ENCODE measurements at regions not wholly inside any gene's neighbourhood (a gene's known extent, or its start where the extent isn't known, plus 50 kb on each side); places are given as distances from the start of the nearest gene placed in this dataset.

GRCh38 chr14:95034788-95035187, 122.5 kb downstream of the DICER1 start:
- no peak for DNase-seq
- no peaks in the 10 kb centered on the region for H3K27me3 ChIP-seq

GRCh38 chr14:95033682-95034632, 123.4 kb downstream of the DICER1 start:
- no peaks in the 10 kb centered on the region for H3K36me3 ChIP-seq
- no peaks in the 10 kb centered on the region for H3K27me3 ChIP-seq
- no peaks in the 10 kb centered on the region for H3K4me1 ChIP-seq
- no peak overlapping the region for H3K27ac ChIP-seq
- no peak for TF ChIP-seq CTCF (IDR thresholded peaks at IDR 0.05)
- intact Hi-C loops (cut with DNase I; ENCODE audit: low total_unique reads): no loop called here
- peaks cover 0 to 13% (median 0%) of the 10 kb centered on the region in 3 donors for H3K9me3 ChIP-seq
- DNase-seq: no peak
- H3K4me3 ChIP-seq: no peak overlapping the region

More at GRCh38 chr14:95034788-95035187, 122.5 kb downstream of the DICER1 start:
- TF ChIP-seq CTCF (IDR thresholded peaks at IDR 0.05): no peak
- intact Hi-C loops (cut with DNase I; ENCODE audit: low total_unique reads): no loop called here
- peaks cover 0 to 13% (median 0%) of the 10 kb centered on the region in 3 donors for H3K9me3 ChIP-seq
- H3K4me1 ChIP-seq: no peaks in the 10 kb centered on the region
- H3K27ac ChIP-seq: no peak overlapping the region
- no peaks in the 10 kb centered on the region for H3K36me3 ChIP-seq
- H3K4me3 ChIP-seq: no peak overlapping the region

- Histone ChIP-seq H3K27ac (no peak overlapping the region), H3K27me3 (no peaks in the 10 kb centered on the region), H3K9me3 (peaks cover 0 to 13% (median 0%) of the 10 kb centered on the region in 3 donors), H3K36me3 (no peaks in the 10 kb centered on the region), H3K4me3 (no peak overlapping the region), H3K4me1 (no peaks in the 10 kb centered on the region)
- no peak for DNase-seq
- intact Hi-C loops (cut with DNase I; ENCODE audit: low total_unique reads): no loop called here
- TF ChIP-seq CTCF (IDR thresholded peaks at IDR 0.05): no peak
Measured at GRCh38 chr14:95033031-95033430, 124.3 kb downstream of the DICER1 start.

GRCh38 chr14:95026851-95027463, 130.4 kb downstream of the DICER1 start:
- Histone ChIP-seq H3K27me3 (no peaks in the 10 kb centered on the region), H3K27ac (no peak overlapping the region), H3K9me3 (no peaks in the 10 kb centered on the region), H3K4me1 (no peaks in the 10 kb centered on the region), H3K4me3 (no peak overlapping the region), H3K36me3 (no peaks in the 10 kb centered on the region)
- no peak for TF ChIP-seq CTCF (IDR thresholded peaks at IDR 0.05)
- DNase-seq: no peak
- intact Hi-C loops (cut with DNase I; ENCODE audit: low total_unique reads): no loop called here

- DNase-seq: no peak
- Histone ChIP-seq H3K27me3 (no peaks in the 10 kb centered on the region), H3K4me1 (no peaks in the 10 kb centered on the region), H3K9me3 (no peaks in the 10 kb centered on the region), H3K27ac (no peak overlapping the region), H3K36me3 (no peaks in the 10 kb centered on the region), H3K4me3 (no peak overlapping the region)
- no peak for TF ChIP-seq CTCF (IDR thresholded peaks at IDR 0.05)
- intact Hi-C loops (cut with DNase I; ENCODE audit: low total_unique reads): no loop called here
Measured at GRCh38 chr14:95025941-95026340, 131.4 kb downstream of the DICER1 start.

All from tibial artery (tissue), 4 donors.